Neural crest cell (in vitro differentiated cells): ENCODE measurements at regions not wholly inside any gene's neighbourhood (a gene's known extent, or its start where the extent isn't known, plus 50 kb on each side); places are given as distances from the start of the nearest gene placed in this dataset.

Experiments
- DNase-seq: peaks from one replicate; pipeline ENCODE4 v3.0.0; 2021; ENCODE audit warnings: low read depth, mixed read lengths, low spot score
- H3K27ac Mint-ChIP-seq: one replicate; pipeline ENCODE4 v1.8.0; 2021; ENCODE audit warnings: mild to moderate bottlenecking, mixed read lengths; ENCODE audit not compliant: unreplicated experiment
- H3K27me3 Mint-ChIP-seq: 2 replicates; pipeline ENCODE4 v1.8.0; 2021; ENCODE audit warnings: low read depth, mild to moderate bottlenecking, mixed read lengths
- H3K36me3 Mint-ChIP-seq: 2 replicates; pipeline ENCODE4 v1.8.0; 2021; ENCODE audit warnings: low read depth, mild to moderate bottlenecking, mixed read lengths
- H3K4me1 Mint-ChIP-seq: 2 replicates; pipeline ENCODE4 v1.8.0; 2021; ENCODE audit warnings: mixed read lengths
- H3K4me3 Mint-ChIP-seq: one replicate; pipeline ENCODE4 v1.8.0; 2021; ENCODE audit warnings: mild to moderate bottlenecking, mixed read lengths
- H3K9me3 Mint-ChIP-seq: 2 replicates; pipeline ENCODE4 v1.8.0; 2021; ENCODE audit warnings: mixed read lengths
- CTCF ChIP-seq: fragments of 200-600 bp; sonication (generic); conservative IDR thresholded peaks from 2 replicates; pipeline ENCODE4 v1.5.0; 2021; ENCODE audit warnings: antibody characterized with exemption, mild to moderate bottlenecking

DNA sequence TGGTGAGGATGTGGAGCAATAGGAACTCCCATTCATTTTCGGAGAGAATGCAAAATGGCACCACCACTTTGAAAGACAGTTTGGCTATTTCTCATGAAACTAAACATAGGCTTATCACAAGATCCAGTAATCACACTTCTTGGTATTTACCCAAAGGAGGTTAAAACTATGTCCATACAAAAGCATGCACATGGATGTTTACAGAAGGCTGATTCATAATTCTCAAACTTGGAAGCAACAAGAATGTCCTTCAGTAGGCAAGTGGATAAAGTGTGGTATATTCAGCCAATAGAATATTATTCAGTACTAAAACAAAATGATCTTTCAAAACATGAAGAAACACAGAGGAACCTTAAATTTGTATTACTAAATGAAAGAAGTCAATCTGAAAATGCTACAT lies 440.6 kb downstream of the FBXO15 start:
- no peaks in the 10 kb centered on the region for H3K4me1 Mint-ChIP-seq
- no peaks in the 10 kb centered on the region for H3K36me3 Mint-ChIP-seq
- no peak overlapping the region for H3K27ac Mint-ChIP-seq
- DNase-seq, result no peak
- H3K27me3 Mint-ChIP-seq, result no peaks in the 10 kb centered on the region
- no peak for TF ChIP-seq CTCF
- H3K4me3 Mint-ChIP-seq, result no peak overlapping the region
- H3K9me3 Mint-ChIP-seq, result peaks cover 8% of the 10 kb centered on the region

- H3K36me3 Mint-ChIP-seq, result no peaks in the 10 kb centered on the region
- no peaks in the 10 kb centered on the region for H3K27me3 Mint-ChIP-seq
- TF ChIP-seq CTCF, result no peak
- H3K4me1 Mint-ChIP-seq, result no peaks in the 10 kb centered on the region
- peaks cover 7% of the 10 kb centered on the region for H3K9me3 Mint-ChIP-seq
- no peak for DNase-seq
- no peak overlapping the region for H3K27ac Mint-ChIP-seq
- H3K4me3 Mint-ChIP-seq, result no peak overlapping the region
Measured at GRCh38 chr18:73697353-73697752, 450.3 kb downstream of the FBXO15 start.

DNA sequence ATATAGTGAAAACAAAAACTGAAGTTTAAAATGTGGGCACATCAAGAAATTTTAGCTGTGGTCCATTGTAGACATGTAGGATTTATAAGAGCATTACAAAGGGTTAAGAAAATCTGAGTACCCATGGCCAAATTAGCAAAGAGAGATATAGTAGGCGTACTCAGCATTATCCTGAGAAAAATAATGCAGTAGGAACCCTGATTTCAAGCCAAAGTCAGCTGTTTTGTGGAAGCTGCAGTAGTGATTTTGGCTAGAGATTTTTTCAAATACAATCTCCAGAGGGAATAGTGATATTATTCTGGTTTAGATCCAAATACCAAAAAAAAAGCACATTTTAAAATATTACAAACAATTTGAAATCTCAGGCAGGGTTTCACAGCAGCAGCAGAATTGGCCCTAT lies 450.9 kb downstream of the FBXO15 start:
- TF ChIP-seq CTCF, result no peak
- DNase-seq, result no peak
- peaks cover 7% of the 10 kb centered on the region for H3K9me3 Mint-ChIP-seq
- H3K27me3 Mint-ChIP-seq, result no peaks in the 10 kb centered on the region
- no peak overlapping the region for H3K27ac Mint-ChIP-seq
- H3K36me3 Mint-ChIP-seq, result no peaks in the 10 kb centered on the region
- no peak overlapping the region for H3K4me3 Mint-ChIP-seq
- no peaks in the 10 kb centered on the region for H3K4me1 Mint-ChIP-seq

GRCh38 chr18:73696171-73696570 lies 451.5 kb downstream of the FBXO15 start:
- peaks cover 5% of the 10 kb centered on the region for H3K4me1 Mint-ChIP-seq
- H3K4me3 Mint-ChIP-seq, result no peak overlapping the region
- H3K9me3 Mint-ChIP-seq, result peaks cover 7% of the 10 kb centered on the region
- no peak for TF ChIP-seq CTCF
- DNase-seq, result no peak
- no peaks in the 10 kb centered on the region for H3K36me3 Mint-ChIP-seq
- no peak overlapping the region for H3K27ac Mint-ChIP-seq
- no peaks in the 10 kb centered on the region for H3K27me3 Mint-ChIP-seq

DNA sequence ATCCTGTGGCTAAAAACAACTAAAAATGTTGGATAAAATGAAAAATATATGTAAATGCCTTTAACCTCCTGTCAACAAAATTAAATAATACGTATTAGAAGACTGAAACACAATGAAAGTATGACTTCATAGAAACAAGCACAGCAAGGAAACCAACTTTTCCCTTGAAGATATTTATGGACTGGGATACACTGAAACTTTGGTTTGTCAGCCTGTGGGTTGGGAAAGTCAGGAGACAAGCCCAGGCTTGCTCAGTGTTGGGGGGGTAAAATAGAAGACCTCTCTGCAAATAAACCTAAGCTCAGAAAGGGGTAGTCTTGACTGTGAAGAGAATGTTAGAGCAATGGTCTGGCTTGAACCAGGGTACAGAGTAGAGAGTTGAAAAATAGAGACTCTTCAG lies 454.5 kb downstream of the FBXO15 start:
- Mint-ChIP-seq H3K4me1 (peaks cover 36% of the 10 kb centered on the region), H3K27me3 (no peaks in the 10 kb centered on the region), H3K4me3 (no peak overlapping the region), H3K27ac (no peak overlapping the region), H3K9me3 (peaks cover 3% of the 10 kb centered on the region), H3K36me3 (no peaks in the 10 kb centered on the region)
- DNase-seq, result no peak
- no peak for TF ChIP-seq CTCF

DNA sequence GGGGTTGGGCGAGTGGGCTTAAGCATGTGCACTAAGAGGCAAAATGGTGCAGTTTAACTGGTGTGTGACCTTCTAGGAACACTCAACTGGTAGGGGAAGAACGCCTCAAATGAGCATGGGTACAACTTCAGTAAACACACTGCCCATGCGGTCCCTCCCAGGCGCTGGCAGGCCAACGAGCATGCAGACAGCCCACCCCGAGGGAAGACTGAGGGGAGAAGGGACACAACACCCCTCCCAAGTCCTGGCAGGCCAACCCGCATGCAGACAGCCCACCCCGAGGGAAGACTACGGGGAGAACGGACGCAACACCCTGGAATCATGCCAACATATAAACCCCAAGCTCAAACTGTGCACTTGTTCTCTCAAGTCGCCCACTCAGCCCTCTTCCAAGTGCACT lies 456.0 kb downstream of the FBXO15 start:
- peaks cover 38% of the 10 kb centered on the region for H3K4me1 Mint-ChIP-seq
- no peak for TF ChIP-seq CTCF
- H3K27ac Mint-ChIP-seq, result no peak overlapping the region
- H3K27me3 Mint-ChIP-seq, result no peaks in the 10 kb centered on the region
- peaks cover 3% of the 10 kb centered on the region for H3K9me3 Mint-ChIP-seq
- H3K4me3 Mint-ChIP-seq, result no peak overlapping the region
- H3K36me3 Mint-ChIP-seq, result no peaks in the 10 kb centered on the region
- no peak for DNase-seq
